MM.1S (cell line): ENCODE measurements at regions not wholly inside any gene's neighbourhood (a gene's known extent, or its start where the extent isn't known, plus 50 kb on each side); places are given as distances from the start of the nearest gene placed in this dataset.

Experiments
- EZH2 ChIP-seq: fragments of 300-600 bp; sonication (generic); optimal IDR thresholded peaks from 2 replicates; pipeline ENCODE3; 2017; ENCODE audit warnings: low read depth, mild to moderate bottlenecking, antibody characterized with exemption, low read length, mixed read lengths
- EZH2phosphoT487 ChIP-seq: fragments of 300-600 bp; sonication (generic); IDR thresholded peaks from 2 replicates; pipeline ENCODE4 v1.6.1; 2018; ENCODE audit warnings: antibody characterized with exemption, low read length
- TF ChIP-seq, protein P1 (sequence below): fragments of 300-600 bp; sonication (generic); IDR thresholded peaks from 2 replicates; pipeline ENCODE4 v1.5.1; 2016; ENCODE audit warnings: antibody characterized with exemption, low read length, mixed read lengths

GRCh38 chr4:156571146-156571545 lies 400.5 kb downstream of the PDGFC start:
- TF ChIP-seq EZH2 = no peak
- TF ChIP-seq, protein P1, sequence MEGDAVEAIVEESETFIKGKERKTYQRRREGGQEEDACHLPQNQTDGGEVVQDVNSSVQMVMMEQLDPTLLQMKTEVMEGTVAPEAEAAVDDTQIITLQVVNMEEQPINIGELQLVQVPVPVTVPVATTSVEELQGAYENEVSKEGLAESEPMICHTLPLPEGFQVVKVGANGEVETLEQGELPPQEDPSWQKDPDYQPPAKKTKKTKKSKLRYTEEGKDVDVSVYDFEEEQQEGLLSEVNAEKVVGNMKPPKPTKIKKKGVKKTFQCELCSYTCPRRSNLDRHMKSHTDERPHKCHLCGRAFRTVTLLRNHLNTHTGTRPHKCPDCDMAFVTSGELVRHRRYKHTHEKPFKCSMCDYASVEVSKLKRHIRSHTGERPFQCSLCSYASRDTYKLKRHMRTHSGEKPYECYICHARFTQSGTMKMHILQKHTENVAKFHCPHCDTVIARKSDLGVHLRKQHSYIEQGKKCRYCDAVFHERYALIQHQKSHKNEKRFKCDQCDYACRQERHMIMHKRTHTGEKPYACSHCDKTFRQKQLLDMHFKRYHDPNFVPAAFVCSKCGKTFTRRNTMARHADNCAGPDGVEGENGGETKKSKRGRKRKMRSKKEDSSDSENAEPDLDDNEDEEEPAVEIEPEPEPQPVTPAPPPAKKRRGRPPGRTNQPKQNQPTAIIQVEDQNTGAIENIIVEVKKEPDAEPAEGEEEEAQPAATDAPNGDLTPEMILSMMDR = no peak
- no peak for TF ChIP-seq EZH2phosphoT487
